ENCODE measurements at regions not wholly inside any gene's neighbourhood (a gene's known extent, or its start where the extent isn't known, plus 50 kb on each side); places are given as distances from the start of the nearest gene placed in this dataset.
"Not testable (repeated sequence)": the region's sequence is repeated elsewhere in the genome, so short reads cannot be mapped to it uniquely, and the experiment has no call there.

DNA sequence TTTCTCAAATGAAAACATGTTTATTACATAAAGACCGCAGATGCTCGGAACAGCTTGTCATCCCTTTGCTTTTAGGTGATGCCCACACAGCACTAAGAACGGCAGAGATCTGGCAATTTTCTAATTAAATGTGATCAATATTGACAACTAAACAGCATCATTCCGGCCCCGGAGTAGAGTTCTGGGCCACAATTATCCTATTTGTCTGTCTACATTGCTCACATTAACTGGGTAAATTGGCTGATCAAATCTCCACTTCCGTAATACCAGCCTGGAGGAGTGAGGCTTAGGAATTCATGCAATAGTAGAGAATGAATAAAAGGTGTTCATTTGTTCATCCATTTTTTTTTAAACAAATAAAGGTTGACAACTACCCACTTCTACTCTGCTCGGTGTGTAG, 245.1 kb upstream of the C9orf72 start:
- no peak for FAIRE-seq

DNA sequence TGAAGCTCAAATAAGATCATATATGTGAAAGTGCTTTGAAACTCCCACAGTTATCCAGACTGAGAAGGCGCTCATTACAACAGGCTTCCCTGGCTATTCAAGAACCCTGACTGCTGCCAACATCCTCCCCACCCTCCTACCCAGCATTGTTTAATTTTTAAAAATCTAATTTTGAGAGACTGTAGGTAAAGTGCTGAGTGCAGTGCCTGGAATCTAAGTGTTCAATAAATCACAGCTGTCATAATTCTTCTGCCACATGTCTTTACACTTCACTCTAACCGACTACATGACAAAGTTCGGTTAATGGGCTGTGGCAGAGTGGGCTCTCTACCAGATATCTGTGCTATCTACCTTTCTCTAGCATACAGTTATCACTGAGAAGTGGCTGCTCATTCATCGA, 255.6 kb upstream of the C9orf72 start:
- FAIRE-seq: no peak

DNA sequence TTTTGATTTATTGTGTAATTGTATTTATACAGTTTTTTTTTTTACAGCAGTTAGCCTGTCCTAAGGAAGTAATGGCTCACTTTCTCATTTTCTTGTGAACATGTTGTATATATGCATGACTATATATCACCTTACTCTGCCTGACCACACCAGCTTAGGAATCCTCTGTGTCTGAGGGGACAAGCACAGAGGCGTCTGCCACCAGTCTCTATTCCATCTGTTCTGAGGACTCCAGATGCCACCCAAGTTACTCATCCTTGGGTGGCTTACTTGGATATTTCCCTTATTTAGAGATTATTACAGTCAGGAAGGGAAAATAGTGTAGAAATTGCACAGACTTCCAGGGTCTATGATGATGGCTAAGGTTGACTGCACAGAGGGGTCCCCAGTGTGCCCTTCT, 256.3 kb upstream of the C9orf72 start:
- no peak for FAIRE-seq

DNA sequence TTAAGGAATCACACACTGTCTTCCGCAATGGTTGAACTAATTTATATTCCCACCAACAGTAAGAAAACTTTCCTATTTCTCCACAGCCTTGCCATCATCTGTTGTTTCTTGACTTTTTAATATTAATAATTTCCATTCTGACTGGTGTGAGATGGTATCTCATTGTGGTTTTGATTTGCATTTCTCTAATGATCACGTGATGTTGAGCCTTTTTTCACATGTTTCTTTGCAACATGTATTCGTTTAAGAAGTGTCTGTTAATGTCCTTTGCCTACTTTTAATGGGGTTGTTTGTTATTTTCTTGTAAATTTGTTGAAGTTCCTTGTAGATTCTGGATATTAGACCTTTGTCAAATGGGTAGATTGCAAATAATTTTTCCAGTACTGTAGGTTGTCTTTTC, 258.8 kb upstream of the C9orf72 start:
- not testable (repeated sequence) for FAIRE-seq

DNA sequence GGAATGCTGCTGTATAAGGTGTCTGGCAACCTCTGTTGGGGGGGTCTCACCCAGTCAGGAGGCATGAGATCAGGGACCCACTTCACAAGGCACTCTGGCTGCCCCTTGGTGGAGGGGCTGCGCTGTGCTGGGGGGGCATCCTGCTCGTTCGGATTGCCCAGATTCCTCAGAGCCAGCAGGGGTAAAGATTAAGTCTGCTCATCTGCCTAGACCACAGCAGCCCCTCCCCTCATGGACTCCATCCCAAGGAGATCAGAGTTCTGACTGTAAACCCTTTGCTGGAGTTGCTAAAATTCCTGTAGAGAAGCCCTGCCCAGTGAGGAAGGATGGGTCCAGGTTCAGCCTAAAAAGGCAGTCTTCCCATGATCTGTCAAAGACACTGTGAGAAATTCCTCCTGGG, 262.0 kb upstream of the C9orf72 start:
- FAIRE-seq: no peak

DNA sequence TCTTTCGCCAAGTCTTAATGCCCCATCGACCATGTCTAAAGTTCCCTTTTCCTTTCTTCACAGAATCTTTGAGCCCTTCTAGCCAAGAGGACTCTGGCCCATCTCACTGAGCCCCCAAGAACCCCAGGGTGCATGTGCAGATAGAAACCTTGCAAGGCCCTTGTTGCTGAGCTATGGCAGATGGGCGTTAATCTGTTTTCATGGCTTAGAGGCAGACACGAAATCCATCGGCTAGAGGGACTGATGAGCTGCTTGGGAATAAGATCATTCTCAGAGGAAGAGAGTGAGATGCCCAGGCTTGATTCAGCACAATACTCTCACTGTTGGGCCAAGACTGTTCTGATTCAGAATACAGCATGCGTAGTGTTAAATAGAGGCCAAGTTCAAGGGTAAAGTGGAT, 262.5 kb upstream of the C9orf72 start:
- FAIRE-seq: no peak

DNA sequence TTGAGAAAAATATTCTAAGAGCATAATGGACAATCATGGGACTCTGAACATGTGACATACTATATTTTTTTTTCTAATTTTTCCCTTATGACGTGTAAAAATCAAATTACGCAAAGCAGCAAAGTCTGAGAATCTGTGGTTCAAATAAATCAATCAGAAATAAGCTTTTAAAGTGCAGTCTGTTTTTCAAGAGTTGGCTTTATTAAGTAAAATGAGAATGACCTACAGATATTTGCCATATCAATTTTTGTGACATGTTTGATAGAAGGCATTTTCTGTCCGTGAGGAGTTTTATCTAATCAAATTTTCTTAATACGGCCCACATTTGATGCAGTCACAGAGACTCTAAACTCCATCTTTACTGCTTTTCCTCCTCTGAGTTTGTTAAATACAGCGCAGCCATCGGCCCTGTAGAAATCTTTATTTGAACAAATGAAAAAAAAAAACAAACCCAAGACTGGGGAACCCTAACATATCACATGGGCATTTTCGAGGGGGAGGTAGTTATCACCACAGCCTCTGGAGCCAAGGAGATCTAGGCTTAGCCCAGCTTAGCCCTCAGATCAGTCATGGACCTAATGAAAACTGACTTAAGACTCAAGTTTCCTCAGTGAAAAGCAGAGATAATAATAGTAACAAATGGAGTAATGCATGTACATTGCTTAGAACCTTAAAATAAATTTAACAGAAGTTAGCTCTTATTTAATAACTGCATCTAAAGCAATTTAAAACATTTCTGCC, 263.6 kb upstream of the C9orf72 start:
- FAIRE-seq: no peak

DNA sequence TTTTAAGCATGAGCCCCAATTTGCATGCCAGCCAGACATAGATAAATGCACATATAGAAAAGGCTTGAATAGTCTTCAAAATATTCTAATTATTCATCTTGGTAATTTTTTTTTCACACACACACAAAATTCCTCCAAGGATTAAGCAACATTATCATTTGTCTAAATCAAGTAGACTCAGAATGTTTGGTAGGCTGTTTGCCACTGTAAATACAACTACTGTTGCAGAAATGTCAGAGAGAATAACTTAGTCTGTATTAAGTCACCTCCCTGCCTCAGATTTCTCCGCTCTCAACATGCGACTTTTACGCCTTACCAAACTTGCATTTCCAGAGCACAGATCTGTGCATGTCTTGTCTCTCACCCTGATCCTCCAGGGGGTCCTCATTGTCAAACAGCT, 265.6 kb upstream of the C9orf72 start:
- no peak for FAIRE-seq

DNA sequence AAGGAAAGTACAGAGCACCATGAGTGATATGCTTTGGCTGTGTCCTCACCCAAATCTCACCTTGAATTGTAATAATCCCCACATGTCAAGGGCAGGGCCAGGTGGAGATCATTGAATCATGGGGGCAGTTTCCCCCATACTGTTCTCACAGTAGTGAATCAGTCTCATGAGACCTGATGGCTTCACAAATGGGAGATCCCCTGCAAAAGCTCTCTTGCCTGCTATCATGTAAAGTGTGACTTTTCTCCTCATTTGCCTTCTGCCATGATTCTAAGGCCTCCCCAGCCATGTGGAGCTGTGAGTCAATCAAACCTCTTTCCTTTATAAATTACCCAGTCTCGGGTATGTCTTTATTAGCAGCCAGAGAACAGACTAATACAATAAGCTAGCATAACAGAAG, 266.5 kb upstream of the C9orf72 start:
- not testable (repeated sequence) for FAIRE-seq

DNA sequence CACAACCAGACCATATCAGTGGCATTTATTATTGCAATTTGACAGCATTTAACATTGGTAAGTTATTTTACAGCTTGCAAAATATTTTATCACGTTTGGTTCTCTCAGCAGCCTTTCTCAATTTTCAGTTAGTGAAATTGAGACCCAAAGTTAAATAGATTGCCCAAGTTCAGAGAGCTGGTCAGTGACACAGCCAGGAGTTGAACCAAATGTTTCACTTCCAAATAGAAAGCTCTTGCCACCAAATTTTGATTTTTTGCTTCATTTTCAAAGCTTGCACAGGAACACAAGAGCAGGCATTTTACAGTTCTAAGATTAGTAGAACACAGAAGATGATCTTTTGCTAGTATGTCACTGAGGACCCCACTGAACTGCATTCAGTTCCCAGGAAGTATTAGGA, 271.5 kb upstream of the C9orf72 start:
- FAIRE-seq: no peak

DNA sequence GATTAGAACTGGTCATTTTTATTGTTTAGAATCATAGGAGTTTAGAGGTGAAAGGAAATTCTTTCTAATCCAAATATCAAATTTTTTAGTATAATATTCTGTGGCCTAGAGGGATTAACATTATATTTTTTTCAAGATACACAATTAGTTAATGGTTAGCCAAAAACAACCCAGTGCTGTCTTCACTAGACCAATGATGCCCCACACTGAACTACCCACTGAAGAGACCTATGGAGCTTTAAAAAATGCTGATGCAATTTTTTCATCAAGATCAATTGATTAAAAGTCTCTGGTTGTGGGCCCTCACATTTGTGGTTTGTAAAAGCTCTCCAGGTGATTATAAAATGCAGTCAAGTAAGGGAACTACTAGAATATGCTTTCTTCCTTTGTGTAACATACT, 274.1 kb upstream of the C9orf72 start:
- FAIRE-seq: no peak

DNA sequence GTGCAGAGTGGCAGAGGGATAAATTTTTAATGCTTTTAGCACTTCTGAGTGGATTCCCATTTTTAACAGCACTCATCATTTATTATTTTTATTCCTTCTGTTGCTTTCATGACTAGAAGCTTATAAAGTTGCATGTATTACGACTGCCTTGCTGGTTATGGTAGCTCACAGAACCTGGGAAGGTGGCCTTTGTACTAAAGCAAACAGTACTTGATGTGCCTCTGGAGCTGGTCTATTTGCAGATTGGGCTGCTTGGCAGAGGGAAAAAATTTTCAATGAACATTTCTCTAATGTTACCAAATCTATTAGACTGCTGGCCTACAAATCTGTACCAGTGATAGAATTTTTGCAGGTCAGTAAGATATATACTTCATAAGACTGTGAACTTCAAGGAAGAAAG, 274.5 kb upstream of the C9orf72 start:
- FAIRE-seq: no peak

DNA sequence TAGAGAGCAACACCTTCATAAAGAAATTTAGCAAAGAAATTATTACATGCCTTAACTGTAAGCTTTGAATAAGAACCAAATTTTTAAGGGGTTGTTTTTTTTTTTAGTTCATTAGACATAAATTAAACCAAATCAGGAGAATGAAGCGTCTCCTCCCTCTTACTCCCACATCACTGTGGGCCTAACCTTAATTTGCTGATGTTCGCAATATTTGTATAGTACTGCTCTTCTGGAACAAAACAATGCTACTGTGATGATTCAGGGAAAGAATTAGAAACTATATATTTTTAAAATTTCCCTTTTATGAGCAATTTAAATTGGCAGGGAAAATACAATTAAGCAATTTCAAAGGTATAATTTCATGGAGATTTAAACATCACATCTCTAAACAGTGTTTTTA, 275.0 kb upstream of the C9orf72 start:
- FAIRE-seq: no peak

DNA sequence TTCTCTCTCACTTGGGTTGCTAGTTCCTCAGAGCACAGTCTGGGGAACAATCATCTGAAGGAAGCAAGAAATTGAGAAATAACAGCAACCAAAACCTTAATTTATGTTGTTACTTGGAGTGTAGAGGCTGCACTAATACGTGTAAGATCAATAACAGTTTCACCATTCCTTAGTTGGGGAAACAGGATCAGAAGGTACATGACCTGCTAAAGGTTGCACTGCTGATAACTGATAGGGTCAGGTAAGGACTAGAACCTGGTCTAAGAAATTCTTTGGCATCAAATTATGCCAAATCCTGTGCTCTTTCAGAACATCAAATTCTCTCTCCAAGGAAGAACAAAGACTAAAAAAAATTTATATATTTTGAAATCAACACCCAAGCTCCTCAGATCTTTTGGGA, 278.6 kb upstream of the C9orf72 start:
- FAIRE-seq: no peak

DNA sequence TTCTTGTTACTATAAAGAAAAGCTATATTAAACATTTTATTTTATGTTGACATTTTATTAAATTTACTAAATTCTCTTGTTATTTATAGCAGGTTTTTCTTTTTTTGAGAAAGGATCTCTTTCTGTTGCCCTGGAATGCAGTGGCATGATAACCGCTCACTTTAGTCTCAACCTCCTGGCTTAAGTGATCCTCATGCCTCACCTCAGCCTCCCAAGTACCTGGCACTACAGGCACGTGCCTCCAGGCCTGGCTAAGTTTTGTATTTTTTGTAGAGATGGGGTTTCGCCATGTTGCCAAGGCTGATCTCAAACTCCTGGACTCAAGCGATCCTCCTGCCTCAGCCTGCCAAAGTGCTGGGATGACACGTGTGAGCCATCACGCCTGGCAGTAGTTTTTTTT, 280.2 kb upstream of the C9orf72 start:
- no peak for FAIRE-seq

DNA sequence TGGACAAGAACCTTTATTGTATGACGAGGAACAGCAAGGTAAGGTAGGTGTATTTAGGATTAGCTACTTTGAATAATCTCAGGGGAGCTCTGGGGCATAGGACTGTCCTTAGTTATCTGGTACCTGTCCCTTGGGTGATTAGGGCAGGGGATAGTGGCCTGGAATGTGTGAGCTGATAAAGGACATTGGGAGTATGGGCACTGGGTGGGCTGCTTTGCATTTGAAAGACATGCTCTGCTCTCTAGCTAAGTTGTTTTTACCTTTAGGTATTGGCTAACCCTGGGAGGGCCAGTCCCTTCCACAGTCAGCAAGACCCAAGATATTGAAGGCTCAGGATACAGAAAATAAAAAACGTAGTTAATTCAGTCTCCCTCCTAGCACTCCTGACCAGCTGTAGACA, 282.8 kb upstream of the C9orf72 start:
- no peak for FAIRE-seq

DNA sequence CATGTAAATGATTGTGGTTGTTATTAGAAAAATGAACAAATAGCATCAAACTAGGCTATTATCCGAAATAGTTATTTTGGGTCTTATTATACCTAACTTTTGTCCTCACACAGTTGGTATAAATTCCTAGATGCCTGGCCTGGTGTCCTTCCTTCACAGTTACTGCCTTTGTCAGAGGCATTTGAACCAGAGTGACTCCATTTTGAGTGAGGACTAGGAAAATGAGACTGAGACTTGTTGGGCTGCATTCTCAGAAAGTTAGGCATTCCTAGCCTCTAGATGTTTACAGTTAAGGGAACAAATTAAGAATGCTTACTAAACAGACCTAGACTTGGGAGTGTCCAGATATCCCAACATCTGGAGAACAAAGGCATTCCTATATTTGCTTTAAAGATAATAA, 283.5 kb upstream of the C9orf72 start:
- FAIRE-seq: no peak

DNA sequence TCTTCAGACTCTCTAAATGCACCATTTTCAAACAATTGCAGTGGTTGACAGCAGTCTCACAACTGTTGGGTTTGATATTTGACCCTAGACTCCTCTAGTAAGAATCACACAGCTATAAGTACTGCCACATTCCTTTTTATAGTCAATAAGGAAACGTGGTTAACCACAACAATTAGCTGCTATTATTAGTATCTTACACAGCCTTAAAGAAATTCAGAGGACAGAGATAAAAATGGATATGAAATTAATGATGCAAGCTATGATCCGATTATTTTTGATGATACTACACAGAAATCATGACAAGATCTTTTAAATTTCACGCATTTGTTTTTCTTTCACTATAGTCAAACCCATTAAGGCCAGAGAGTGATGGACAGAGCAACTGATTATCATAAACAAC, 288.6 kb upstream of the C9orf72 start:
- FAIRE-seq: no peak

DNA sequence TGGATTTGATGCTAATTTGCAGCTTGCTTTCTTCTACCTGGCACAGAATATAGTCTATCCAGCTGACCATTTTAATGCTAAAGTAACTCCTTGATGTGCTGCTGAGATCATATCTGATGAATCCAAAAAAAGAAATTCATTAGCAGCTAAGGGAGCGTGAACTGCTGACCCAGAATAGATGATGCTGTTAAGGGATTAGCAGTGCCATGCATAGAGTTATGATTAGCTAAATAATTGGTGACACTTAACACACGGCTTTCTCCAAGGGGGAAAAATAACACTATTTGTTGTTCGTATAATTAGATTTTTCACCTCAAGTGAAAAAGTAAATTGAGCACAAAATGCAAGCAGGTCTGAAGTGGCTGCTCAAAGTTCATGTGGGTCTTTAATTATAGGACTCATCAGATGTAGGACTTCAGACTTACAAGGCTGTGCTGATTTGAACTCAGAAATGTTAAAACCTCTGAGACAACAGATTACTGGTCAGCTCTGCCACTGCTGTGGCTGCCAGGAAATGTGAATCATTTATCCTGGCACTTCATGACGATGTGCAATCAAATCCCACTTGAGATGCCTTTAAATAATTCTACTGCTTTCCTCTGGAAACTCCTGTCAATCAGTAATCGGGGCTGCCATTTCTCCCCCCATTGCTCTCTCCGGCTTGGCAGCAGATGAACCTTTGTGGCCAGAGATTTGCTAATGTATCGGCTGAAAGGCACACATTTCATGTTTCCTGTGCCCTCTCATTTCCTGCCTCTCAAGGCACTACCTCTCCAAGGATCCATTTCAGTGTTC, 291.6 kb upstream of the C9orf72 start:
- no peak for FAIRE-seq

DNA sequence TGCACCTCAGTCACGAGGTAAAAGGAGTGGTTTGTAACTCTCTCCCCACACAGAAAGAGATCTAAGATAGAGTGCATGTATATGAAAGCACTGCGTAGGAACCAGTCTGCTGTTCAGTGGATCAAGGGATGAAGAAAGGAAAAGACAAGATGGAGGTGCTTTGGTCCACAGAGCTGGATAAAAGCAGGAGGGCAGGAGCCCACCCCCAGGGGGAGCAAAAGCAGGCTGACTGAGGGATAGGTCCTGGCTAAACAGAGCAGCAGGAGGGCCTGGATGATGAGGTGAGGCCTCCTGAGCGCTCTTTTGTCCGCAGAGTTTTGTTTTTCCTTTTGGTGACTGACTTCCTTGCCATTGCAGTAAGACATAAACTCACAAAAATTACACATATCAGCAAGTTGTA, 293.5 kb upstream of the C9orf72 start:
- FAIRE-seq: no peak

DNA sequence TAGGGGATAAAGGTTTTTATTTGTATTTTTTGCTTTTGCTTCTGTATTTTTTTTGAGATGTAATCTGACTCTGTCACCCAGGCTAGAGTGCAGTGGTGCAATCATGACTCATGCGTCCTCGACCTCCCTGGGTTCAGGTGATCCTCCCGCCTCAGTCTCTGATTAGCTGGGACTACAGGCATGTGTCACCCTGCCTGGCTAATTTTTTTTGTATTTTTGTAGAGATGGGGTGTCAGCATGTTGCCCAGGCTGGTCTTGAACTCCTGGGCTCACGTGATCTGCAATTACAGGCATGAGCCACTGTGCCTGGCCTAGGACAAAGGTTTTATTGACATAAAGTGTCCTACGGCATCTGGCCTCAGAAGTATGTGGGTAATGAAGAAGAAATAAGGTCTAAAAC, 297.1 kb upstream of the C9orf72 start:
- no peak for FAIRE-seq

DNA sequence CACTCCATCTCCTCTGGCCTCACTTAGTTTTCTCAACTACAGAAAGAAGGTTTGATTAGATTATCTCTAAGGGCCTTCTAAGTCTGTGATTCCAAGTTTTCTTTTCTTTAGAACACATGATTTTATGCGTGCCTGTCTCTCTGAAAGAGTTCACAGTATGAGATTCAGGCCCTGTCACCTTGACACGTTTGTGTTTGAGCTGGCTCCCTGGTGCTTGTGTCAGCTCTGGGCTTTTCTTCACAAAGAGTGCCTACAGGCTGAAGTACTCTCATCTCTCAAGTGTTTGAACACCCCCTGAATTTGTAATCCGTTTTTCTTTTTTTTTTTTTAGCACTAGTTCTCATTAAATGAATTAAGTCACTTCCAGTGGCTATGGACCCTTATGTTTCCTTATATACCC, 306.9 kb upstream of the C9orf72 start:
- no peak for FAIRE-seq

DNA sequence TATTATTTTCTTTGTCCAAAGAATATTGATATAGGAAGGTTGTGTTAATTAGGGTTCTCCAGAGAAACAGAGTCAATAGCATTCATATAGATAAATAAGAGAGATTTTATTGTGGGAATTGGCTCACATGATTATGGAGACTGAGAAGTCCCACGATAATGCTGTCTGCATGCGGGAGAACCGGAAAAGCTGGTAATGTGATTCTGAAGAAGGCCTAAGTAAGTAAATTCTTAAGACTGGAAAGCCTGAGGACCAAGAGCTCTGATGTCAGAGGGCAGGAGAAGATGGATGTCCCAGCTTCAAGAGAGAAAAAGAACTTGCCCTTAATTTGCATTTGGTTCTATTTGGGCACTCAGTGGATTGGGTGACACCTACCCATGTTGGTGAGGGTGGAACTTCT, 307.4 kb upstream of the C9orf72 start:
- no peak for FAIRE-seq

DNA sequence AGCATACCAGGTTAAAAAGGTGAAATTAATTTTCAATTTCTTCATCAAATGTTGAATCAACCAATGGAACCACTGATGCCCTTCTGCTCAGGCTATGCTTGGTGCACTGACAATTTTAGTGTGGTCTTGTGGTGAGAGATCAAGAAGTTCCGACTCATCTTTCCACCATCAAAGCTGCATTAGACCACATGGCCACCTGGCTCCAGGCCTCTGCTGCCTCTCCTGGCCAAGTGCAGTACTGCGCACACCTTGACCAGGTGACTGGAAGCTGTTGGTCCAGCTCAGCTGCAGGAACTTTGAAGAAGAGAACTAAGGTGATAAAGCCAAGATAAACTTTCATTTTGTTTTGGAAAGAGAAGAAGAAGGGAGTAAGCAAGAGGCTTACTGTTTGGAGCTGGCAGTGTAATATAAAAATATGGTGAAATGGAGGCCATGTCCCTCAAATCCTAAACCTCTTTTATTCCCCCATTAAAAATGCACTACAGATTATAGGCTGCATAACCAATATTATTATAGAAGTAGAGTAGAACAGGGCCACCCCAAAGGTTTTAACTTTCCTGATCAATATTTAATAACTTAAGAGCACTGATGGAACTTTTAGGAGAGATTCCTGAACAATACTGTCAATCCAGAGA, 315.5 kb upstream of the C9orf72 start:
- FAIRE-seq: no peak
